Duodenal mucosa (tissue), 2 donors: ENCODE measurements at regions not wholly inside any gene's neighbourhood (a gene's known extent, or its start where the extent isn't known, plus 50 kb on each side); places are given as distances from the start of the nearest gene placed in this dataset.

Experiments
- H3K27ac ChIP-seq: one replicate; pipeline ENCODE4 v1.7.0; 2013; ENCODE audit warnings: low read depth, low read length
- H3K27me3 ChIP-seq, 2 donors: one replicate each; pipeline ENCODE4 v1.7.0; 2013; ENCODE audit warnings: low read length in 2 of 2, control low read depth in 1 of 2; ENCODE audit not compliant: insufficient read depth in 2 of 2, control insufficient read depth in 1 of 2
- H3K36me3 ChIP-seq, 2 donors: one replicate each; pipeline ENCODE4 v1.7.0; 2013; ENCODE audit warnings: low read length in 2 of 2, control low read depth in 1 of 2; ENCODE audit not compliant: insufficient read depth in 2 of 2, control insufficient read depth in 1 of 2
- H3K4me1 ChIP-seq, 2 donors: one replicate each; pipeline ENCODE4 v1.7.0; 2013; ENCODE audit warnings: low read length in 2 of 2, control low read depth in 1 of 2; ENCODE audit not compliant: insufficient read depth in 2 of 2, control insufficient read depth in 1 of 2
- H3K4me3 ChIP-seq, 2 donors: one replicate each; pipeline ENCODE4 v1.7.0; 2013; ENCODE audit warnings: low read length in 2 of 2, low read depth in 1 of 2
- H3K9ac ChIP-seq, 2 donors: one replicate each; pipeline ENCODE4 v1.7.0; 2013; ENCODE audit warnings: low read length in 2 of 2, low read depth in 1 of 2
- H3K9me3 ChIP-seq, 2 donors: one replicate each; pipeline ENCODE4 v1.7.0; 2013; ENCODE audit warnings: low read length in 2 of 2, control low read depth in 1 of 2; ENCODE audit not compliant: control insufficient read depth in 1 of 2

DNA sequence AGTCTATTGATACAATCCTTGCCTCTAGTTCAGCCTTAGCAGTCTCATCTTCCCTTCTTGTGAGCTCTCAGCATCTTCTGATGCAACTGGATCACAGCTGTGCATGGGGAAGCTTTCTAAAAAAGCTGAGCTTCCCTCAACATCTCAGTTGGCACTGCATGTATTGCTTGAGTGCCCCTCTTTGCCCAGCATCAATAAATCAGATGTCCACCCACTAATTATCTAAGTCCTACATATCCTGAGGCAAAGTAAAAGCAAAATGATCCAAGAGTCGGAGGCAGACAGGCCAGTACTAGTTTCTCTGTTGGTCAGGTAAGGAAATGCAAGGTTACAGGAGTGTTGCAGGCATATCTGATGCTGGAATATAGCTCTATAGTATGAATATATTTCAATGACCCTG, 334.5 kb upstream of the NCAM1 start:
- no peak overlapping the region for H3K27ac ChIP-seq
- H3K4me1 ChIP-seq = no peaks in the 10 kb centered on the region
- no peak overlapping the region for H3K4me3 ChIP-seq
- H3K9ac ChIP-seq = no peak overlapping the region
- H3K36me3 ChIP-seq = no peaks in the 10 kb centered on the region
- no peaks in the 10 kb centered on the region for H3K9me3 ChIP-seq
- no peaks in the 10 kb centered on the region for H3K27me3 ChIP-seq

DNA sequence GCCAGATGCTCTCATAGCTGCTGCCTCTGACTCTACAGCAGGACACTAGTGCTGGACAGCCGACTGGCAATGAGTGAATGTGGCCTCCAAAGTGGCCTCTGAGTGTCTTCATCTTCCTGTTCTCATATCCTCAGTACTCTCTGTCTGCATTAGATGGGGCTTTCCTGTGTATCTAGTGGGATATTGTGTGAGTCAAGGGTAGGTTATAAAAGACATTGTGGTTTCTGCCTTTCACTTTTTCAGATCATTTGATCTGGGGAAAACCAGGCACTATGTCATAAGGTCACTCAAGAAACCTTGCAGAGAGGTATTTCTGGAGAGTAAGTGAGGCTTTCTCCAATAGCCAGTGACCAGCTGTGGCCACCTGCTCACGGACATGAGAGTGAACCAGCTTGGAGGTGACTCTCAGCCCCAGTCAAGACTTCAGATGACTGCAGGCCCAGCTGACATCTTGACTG, 333.6 kb upstream of the NCAM1 start:
- Histone ChIP-seq H3K36me3 (no peaks in the 10 kb centered on the region), H3K27me3 (no peaks in the 10 kb centered on the region), H3K27ac (no peak overlapping the region), H3K9ac (no peak overlapping the region), H3K4me1 (no peaks in the 10 kb centered on the region), H3K4me3 (no peak overlapping the region), H3K9me3 (no peaks in the 10 kb centered on the region)

DNA sequence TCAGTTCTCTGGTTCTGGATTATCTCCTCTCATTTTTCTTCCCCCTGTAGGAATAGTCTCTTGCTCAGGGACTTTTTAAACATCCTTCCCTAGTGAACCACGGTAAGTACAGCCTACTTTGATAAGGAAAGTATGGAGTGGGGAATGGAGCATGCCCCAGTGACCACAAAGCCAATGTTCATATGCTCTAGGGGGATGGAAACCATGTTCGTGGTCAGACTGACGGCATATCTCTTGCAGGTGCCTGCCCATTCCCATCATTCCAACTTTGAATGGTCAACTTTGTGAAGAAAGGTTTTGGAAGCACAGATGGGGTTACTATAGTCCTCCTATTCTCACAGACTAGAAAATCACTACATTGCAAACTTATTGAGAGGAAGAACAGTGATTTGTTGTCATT, 332.5 kb upstream of the NCAM1 start:
- H3K36me3 ChIP-seq = no peaks in the 10 kb centered on the region

DNA sequence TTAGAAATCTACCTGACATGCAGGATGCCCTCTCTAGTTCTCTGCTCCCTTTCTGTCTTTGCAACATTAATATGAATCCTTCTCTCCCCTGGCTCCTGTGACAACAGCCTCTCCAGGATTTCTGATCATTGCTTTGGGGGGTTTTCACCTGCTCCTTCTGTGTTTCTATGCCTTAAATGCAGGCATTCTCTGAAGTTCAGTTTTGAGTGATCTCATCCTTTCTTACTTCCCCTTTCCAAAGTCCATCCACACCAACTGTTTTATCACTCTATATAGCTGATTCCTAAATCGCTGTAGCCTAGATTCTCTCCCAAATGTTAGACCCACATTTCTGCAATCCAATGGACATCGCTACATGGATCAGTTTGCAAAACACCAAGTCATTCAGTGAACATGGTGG, 330.7 kb upstream of the NCAM1 start:
- Histone ChIP-seq H3K27me3 (no peaks in the 10 kb centered on the region), H3K36me3 (no peaks in the 10 kb centered on the region), H3K27ac (no peak overlapping the region), H3K4me3 (no peak overlapping the region), H3K4me1 (no peaks in the 10 kb centered on the region), H3K9ac (no peak overlapping the region), H3K9me3 (no peaks in the 10 kb centered on the region)

More for the DNA sequence above, 332.5 kb upstream of the NCAM1 start:
- Histone ChIP-seq H3K9me3 (no peaks in the 10 kb centered on the region), H3K4me1 (no peaks in the 10 kb centered on the region), H3K27me3 (no peaks in the 10 kb centered on the region), H3K27ac (no peak overlapping the region), H3K4me3 (no peak overlapping the region), H3K9ac (no peak overlapping the region)

DNA sequence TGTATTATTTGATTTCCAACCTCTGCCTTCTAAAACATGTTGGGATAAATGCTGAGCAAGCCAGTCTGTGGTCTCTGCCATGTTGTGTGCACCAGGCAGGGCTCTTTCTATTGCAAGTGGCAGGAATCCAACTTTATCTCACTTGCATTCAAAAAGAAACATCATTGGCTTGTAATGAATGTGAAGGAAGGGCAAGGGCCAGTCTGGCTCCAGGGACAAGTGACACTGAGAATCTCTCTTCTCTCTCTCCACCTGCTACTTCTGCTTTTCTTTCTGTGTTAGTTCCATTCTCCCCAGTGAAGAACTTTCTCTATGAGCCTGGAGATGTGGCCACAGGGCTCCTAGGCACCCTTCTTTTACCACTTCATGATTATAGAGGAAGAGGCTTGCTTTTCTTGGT, 329.9 kb upstream of the NCAM1 start:
- H3K4me1 ChIP-seq = no peaks in the 10 kb centered on the region
- H3K4me3 ChIP-seq = no peak overlapping the region
- H3K27ac ChIP-seq = no peak overlapping the region
- no peaks in the 10 kb centered on the region for H3K27me3 ChIP-seq
- H3K9me3 ChIP-seq = no peaks in the 10 kb centered on the region
- H3K9ac ChIP-seq = no peak overlapping the region
- H3K36me3 ChIP-seq = no peaks in the 10 kb centered on the region

DNA sequence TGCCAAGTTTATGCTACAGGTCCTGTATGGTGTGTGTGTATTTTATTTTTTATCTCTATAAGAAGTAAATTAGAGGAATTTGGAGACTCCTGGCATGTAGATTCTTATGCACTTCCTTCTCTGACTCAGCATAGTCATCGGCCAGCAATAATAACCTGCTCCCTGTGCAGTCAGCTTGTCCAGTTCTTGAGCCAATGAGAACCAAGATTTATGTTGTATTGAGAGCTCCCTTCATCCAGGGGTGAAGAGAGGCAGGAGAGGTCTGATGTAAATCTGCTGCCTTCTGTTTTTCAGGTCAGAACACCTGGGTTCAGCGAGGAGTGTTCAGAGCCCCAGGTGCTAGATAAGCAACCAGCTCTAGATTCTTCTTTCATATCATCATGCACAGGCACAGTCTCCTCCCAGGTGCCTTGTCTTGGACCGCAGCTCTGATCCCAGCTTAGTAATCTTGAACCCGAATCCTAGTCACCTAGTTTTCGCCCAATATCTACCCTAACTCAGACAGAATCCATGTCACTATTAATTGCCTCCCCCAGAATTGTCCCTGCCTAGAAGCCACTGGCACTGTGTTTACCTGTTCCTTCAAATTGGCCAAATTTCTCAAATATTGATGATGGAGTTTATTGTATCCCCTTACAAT, 328.2 kb upstream of the NCAM1 start:
- no peaks in the 10 kb centered on the region for H3K9me3 ChIP-seq
- no peak overlapping the region for H3K9ac ChIP-seq
- no peak overlapping the region for H3K4me3 ChIP-seq
- no peaks in the 10 kb centered on the region for H3K27me3 ChIP-seq
- no peaks in the 10 kb centered on the region for H3K36me3 ChIP-seq
- no peaks in the 10 kb centered on the region for H3K4me1 ChIP-seq
- H3K27ac ChIP-seq = no peak overlapping the region

DNA sequence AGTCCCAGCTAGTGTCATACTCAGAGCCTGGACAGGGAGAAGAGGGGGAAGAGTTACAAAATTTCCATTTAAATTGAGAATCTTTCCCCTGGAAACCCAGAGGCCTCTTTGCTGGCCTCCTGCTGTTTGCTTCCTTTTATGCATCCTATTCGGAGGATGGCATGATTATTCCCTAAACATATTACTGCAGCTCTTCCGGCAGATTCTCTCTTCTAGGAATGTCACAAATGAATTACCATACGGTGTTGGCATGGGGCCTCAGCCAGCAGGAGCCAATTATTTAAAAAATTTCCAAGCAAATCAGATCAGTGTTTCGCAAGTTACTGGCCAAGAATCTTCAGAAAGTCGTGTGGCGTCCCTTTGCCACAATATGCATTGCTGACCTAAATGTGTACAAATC, 326.7 kb upstream of the NCAM1 start:
- Histone ChIP-seq H3K27me3 (no peaks in the 10 kb centered on the region), H3K9me3 (peaks cover 2 to 6% of the 10 kb centered on the region in 2 donors), H3K36me3 (no peaks in the 10 kb centered on the region), H3K4me3 (no peak overlapping the region), H3K27ac (no peak overlapping the region), H3K4me1 (no peaks in the 10 kb centered on the region), H3K9ac (no peak overlapping the region)

DNA sequence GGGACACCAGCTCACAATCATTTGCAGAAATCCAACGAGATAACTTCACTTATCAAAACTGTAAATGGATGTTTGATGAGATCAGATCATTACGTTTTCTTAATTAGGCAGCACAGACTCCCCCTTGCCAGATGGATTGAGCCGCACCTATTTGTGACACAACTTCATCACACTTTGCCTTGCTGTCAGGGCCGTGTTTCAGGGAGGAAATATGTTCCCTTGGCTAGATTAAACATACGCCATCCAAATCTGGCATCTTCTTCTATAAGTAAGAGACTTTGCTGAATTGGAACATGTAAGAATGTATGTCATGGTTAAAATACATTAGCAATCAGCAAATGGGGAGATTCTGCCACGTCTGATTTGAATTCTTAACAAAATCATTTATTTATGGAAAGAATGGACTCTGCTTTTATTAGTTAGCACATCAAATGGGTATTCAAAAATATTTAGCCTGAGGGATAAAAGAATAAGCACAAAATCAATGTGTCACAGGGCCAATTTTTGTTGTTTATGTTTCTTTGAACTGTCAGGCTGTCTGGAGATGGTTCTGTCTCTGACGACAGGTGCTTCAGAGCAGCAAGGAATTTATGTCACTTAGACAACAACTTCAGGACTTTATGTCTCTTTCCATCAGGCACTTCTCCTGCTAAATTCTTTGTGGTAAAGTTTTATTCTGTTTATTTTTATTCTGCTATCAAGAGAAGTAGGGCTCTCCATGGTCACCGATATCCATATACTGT, 326.1 kb upstream of the NCAM1 start:
- Histone ChIP-seq H3K9ac (no peak overlapping the region), H3K4me3 (no peak overlapping the region), H3K36me3 (no peaks in the 10 kb centered on the region), H3K27me3 (no peaks in the 10 kb centered on the region), H3K4me1 (no peaks in the 10 kb centered on the region), H3K9me3 (peaks cover 3 to 6% of the 10 kb centered on the region in 2 donors), H3K27ac (no peak overlapping the region)

DNA sequence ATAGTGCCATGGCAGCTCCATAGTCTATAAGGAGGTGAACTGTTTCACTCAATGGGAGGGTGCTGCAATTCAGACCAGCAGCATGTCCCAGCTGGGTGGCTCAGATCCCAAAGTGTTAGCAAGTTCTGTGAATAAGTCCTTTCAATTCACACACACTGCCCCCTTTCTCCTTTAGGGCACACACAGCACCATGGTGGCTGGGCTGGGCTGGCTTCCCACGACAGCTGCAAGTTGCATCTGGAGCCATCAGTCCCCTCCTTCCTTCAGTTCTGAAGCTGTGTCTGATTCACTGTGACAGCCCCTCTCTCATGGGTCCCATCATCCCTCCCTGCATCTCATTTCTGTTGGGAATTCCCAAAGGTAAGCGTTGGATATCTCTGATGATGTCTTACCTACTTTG, 324.1 kb upstream of the NCAM1 start:
- Histone ChIP-seq H3K4me1 (no peaks in the 10 kb centered on the region), H3K27me3 (no peaks in the 10 kb centered on the region), H3K36me3 (no peaks in the 10 kb centered on the region), H3K9me3 (peaks cover 3 to 6% of the 10 kb centered on the region in 2 donors), H3K9ac (no peak overlapping the region), H3K27ac (no peak overlapping the region), H3K4me3 (no peak overlapping the region)

DNA sequence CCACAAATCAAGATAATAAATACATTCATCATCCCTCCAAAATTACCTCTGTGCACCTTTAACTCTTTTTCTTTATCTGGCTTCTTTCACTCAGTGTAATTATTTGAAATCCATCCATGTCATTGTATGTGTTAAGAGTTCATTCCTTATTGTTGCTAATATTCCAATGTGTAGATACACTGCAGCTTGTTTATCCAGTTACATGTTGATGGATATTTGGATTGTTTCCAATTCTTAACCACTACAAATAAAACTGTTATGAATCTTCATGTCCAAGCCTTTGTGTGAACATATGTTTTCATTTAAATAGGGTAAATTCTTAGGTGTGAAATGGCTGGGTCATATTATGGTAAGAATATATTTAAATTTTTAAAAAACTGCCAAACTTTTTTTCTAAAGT, 323.3 kb upstream of the NCAM1 start:
- H3K36me3 ChIP-seq = no peaks in the 10 kb centered on the region
- H3K27me3 ChIP-seq = no peaks in the 10 kb centered on the region
- H3K4me3 ChIP-seq = no peak overlapping the region
- H3K4me1 ChIP-seq = no peaks in the 10 kb centered on the region
- H3K27ac ChIP-seq = no peak overlapping the region
- H3K9ac ChIP-seq = no peak overlapping the region
- H3K9me3 ChIP-seq = peaks cover 3 to 6% of the 10 kb centered on the region in 2 donors
